ENCODE measurements at regions not wholly inside any gene's neighbourhood (a gene's known extent, or its start where the extent isn't known, plus 50 kb on each side); places are given as distances from the start of the nearest gene placed in this dataset.

GRCh38 chrX:138908577-138908976, 197.1 kb upstream of the FGF13 start:
- DNase-seq (ENCODE audit: low spot score) (no peak), ATAC-seq (no peak)
- H3K36me3 Mint-ChIP-seq (ENCODE audit: low read depth): no peaks in the 10 kb centered on the region
- no peaks in the 10 kb centered on the region for H3K27me3 ChIP-seq (ENCODE audit: insufficient read depth)
- no peaks in the 10 kb centered on the region for H3K27me3 Mint-ChIP-seq (ENCODE audit: insufficient read depth, low read depth, poor library complexity)
- no peaks in the 10 kb centered on the region for H4K20me1 ChIP-seq (replicated peaks; ENCODE audit: insufficient read depth)
- no peak overlapping the region for H3K4me2 ChIP-seq
- no peaks in the 10 kb centered on the region for H3K9me2 ChIP-seq (ENCODE audit: insufficient read depth)
- H3K36me3 ChIP-seq (ENCODE audit: insufficient read depth): no peaks in the 10 kb centered on the region
- H3K27ac ChIP-seq (ENCODE audit: low read depth): no peak overlapping the region
- no peaks in the 10 kb centered on the region for H3K4me1 Mint-ChIP-seq
- H2AFZ ChIP-seq: no peak overlapping the region
- no peaks in the 10 kb centered on the region for H3K9me3 Mint-ChIP-seq
- H3K4me1 ChIP-seq (ENCODE audit: insufficient read depth): no peaks in the 10 kb centered on the region
- H3K4me3 Mint-ChIP-seq: no peak overlapping the region
- TF ChIP-seq NANOG (IDR thresholded peaks at IDR 0.05; ENCODE audit: borderline replicate concordance) (no peak), CREB1 (CRISPR knock-in tag; IDR thresholded peaks at IDR 0.05; ENCODE audit: low read depth) (no peak), ZNF114 (CRISPR knock-in tag; IDR thresholded peaks at IDR 0.05) (no peak), ETS1 (IDR thresholded peaks at IDR 0.05) (no peak), JUNB (IDR thresholded peaks at IDR 0.05; ENCODE audit: unreplicated experiment) (no peak), ZNF462 (CRISPR knock-in tag; IDR thresholded peaks at IDR 0.05) (no peak), CTCF (conservative IDR thresholded peaks at IDR 0.05; ENCODE audit: low read depth in 2 of 2) (no peak), REST (IDR thresholded peaks at IDR 0.05; ENCODE audit: unreplicated experiment) (no peak), STAT1 (IDR thresholded peaks at IDR 0.05; ENCODE audit: unreplicated experiment) (no peak)
- H3F3A ChIP-seq (replicated peaks; ENCODE audit: low read depth): no peaks in the 10 kb centered on the region
- no peak overlapping the region for H3K27ac Mint-ChIP-seq
- H3K79me2 ChIP-seq (replicated peaks; ENCODE audit: insufficient read depth): no peaks in the 10 kb centered on the region
- H3K4me3 ChIP-seq: no peak overlapping the region
